HG03575 (cell line): ENCODE measurements at regions not wholly inside any gene's neighbourhood (a gene's known extent, or its start where the extent isn't known, plus 50 kb on each side); places are given as distances from the start of the nearest gene placed in this dataset.

ENCODE experiments used
- ATAC-seq: cut with Tn5 transposase; IDR thresholded peaks from one replicate; pipeline ENCODE4 v1.9.1; 2021; ENCODE audit not compliant: unreplicated experiment, insufficient number of reproducible peaks, low FRiP score; ENCODE audit errors: extremely low read depth

GRCh38 chr14:65296876-65297275 is 115.7 kb upstream of the FUT8 start:
- ATAC-seq = no peak

- no peak for ATAC-seq
Observed at GRCh38 chr14:65297744-65298143, 114.8 kb upstream of the FUT8 start.

DNA sequence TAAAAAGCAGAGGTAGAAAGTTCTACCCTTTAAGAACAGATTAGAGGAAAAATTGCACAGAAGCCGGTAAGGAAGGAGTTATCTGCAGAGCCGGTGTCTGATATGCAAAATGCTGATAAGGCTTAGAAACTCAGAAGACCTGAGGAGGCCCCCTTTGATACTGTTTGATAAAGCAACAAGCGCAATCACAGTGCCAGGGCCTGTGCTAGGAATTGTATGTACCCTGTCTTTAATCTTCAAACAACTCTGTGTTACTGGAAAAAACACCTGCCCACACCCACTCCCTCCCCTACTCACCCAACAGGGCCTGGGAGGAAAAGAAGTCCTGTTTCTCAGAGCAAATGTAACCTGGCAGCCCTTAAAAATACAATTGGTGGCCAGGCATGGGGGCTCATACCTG is 112.7 kb upstream of the FUT8 start:
- ATAC-seq = no peak

- ATAC-seq = peak; percentile 41
Observed at GRCh38 chr14:65301862-65302539, 110.5 kb upstream of the FUT8 start.

- peak; percentile 44 for ATAC-seq
Observed at GRCh38 chr14:65302571-65303189, 109.8 kb upstream of the FUT8 start.

GRCh38 chr14:65303190-65303898 is 109.2 kb upstream of the FUT8 start:
- no peak for ATAC-seq

DNA sequence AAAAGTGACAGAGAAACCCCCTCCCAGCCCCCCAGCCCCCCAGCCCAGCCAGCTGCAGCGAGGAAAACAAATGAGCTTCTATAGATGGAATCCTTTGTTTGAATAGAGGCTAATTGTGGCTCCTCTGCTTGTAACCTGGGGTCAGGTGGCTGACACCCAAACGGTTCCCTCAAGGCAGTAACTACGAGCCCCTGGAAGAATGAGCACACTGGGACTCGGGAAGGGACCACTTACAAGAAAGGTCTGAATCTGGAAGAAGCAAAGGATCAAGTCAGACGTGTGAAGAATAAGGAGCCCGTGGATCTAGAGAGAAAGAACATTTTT is 108.7 kb upstream of the FUT8 start:
- no peak for ATAC-seq

- no peak for ATAC-seq
Observed at GRCh38 chr14:65304239-65304638, 108.3 kb upstream of the FUT8 start.

- ATAC-seq = no peak
Observed at GRCh38 chr14:65304963-65305362, 107.6 kb upstream of the FUT8 start.

DNA sequence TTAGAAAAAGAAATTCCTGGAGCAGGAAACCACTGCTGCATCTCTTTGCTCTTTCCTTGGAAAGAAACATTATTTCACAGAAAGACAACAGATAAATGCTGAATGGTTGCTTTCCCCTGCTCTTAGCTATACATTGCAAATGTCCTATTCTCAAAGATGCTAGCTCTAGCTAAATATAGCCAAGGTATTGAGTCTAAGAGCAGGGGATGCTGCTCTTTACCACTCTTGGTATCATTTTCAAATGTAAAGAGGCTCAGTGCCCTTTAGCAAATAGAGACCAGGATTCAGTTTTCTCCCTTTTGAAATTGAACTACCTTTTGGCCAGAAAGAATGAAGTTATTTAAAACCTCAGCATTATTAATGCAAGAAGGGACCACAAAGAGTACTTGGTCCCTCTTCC is 104.0 kb upstream of the FUT8 start:
- no peak for ATAC-seq

- no peak for ATAC-seq
Observed at GRCh38 chr14:65310568-65310967, 102.0 kb upstream of the FUT8 start.

GRCh38 chr14:65312859-65313258 is 99.7 kb upstream of the FUT8 start:
- no peak for ATAC-seq

- no peak for ATAC-seq
Observed at GRCh38 chr14:65318636-65319506, 93.7 kb upstream of the FUT8 start.

DNA sequence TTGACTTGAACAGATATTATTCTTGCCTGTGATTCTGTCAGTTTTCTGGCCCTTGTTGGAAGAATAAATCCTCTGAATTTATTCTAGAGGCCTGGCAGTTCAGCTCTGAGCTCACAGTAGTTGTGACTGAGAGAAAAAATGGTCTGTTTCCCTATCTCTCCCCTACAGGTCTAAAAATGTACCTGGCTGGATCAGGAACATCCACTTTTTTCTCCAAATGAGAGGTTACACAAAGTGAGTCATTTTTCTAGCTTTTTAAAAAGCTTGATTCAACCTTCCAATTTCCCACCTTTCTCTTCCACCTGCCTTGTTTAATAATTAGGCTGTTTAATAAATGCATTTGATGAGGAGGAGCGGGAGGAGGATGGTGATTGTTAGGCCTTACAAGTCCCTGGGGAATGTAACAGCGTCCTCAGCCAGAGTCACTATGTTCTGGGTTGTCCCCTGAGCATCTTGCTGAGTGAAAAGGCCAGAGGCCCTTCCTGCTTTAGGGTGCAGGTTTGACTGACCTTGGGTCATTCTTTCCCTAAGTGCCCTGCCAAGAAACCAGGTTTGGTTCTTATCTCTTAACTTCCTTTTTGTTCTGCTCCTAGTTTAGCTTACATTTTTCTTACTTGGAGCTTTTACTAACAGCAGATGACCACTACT is 91.7 kb upstream of the FUT8 start:
- no peak for ATAC-seq

DNA sequence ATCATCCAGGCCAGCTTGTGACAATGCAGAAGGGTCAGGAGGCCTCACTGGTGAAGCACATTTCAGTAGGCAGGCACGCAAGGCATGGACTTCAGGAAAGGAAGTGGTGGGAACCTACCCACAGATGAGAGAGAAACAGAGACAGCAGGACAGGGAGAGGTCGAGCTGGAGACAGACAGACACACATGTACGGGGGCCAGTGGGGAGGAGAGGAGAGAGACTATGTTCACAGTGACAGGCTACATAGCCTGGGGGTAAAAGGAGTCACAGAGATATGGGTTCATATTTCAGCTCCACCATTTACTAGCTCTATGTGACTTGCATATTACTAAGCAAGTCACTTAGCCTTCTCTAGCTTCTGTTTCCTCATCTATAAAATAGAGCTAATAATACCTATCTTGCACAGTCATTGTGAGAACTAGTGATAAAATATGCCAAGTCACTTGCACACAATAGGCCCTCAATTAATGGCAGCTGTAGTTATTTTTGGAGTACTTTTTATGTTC is 91.1 kb upstream of the FUT8 start:
- peak; percentile 33 for ATAC-seq

DNA sequence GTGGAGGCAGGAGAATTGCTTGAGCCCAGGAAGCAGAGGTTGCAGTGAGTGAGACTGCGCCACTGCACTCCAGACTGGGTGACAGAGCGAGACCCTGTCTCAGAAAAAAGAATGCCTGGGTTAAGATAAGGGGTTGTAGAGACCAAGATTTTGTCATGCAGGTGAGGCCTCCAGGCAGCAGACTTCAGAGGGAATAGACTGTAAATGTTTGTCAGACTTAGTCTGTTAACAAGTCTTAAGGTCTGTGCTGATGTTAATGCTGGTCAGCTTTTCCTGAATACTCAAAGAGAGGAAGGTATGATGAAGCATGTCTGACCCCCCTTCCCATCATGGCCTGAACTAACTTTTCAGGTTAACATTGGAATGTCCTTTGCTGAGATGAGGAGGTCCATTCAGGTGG is 83.0 kb upstream of the FUT8 start:
- no peak for ATAC-seq

- no peak for ATAC-seq
Observed at GRCh38 chr14:65329911-65330310, 82.6 kb upstream of the FUT8 start.

DNA sequence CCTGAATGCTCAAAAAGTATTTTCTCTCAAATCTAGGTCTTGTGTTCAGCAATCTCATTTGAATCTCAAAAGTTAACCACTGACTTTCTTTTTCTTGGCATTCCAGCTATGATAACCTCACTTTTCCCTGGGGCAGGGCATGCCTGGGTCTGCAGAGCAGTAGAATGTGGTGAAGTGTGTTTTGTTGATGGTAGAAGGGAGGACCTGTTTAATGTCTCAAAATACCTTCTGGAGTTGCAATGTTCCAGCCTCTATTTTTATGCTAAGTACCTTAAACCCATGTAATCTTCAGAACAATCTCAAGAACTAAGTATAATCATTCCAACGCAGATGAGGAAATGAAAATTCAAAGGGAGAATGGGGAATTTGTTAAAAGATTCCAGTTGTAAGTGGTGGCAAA is 82.1 kb upstream of the FUT8 start:
- no peak for ATAC-seq

DNA sequence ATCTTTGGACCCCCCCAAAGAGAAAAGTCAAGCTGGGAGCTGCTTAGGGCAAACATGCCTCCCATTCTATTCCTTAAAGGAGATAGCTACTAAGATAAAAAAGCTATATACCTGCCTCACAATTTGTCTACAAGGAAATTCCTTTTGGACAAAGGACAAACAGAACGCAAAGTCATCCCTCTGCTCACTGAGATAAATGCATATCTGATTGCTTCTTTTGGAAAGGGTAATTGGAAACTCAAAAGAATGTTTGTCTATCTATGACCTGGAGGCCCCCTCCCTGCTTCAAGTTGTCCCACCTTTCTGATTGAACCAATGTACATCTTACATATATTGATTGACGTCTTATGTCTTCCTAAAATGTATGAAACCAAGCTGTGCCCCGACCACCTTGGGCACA is 80.9 kb upstream of the FUT8 start:
- no peak for ATAC-seq
